Fibroblast of lung (primary cell): ENCODE measurements at regions not wholly inside any gene's neighbourhood (a gene's known extent, or its start where the extent isn't known, plus 50 kb on each side); places are given as distances from the start of the nearest gene placed in this dataset.

ENCODE experiments used
- EZH2 ChIP-seq: IDR thresholded peaks from 2 replicates; pipeline ENCODE4 v1.5.1; 2012; ENCODE audit warnings: low read length, control low read depth, mild to moderate bottlenecking; ENCODE audit errors: missing control alignments
- TF ChIP-seq, protein P1 (sequence below), 2 donors: IDR thresholded peaks in 1 of 2; conservative IDR thresholded peaks in 1 of 2; 1 replicate in 1 of 2; 2 replicates in 1 of 2; pipeline ENCODE4 v1.5.1; 2011 to 2012; ENCODE audit warnings: low read length in 2 of 2, control low read depth in 1 of 2, inconsistent platforms in 1 of 2, low read depth in 1 of 2, mild to moderate bottlenecking in 1 of 2

DNA sequence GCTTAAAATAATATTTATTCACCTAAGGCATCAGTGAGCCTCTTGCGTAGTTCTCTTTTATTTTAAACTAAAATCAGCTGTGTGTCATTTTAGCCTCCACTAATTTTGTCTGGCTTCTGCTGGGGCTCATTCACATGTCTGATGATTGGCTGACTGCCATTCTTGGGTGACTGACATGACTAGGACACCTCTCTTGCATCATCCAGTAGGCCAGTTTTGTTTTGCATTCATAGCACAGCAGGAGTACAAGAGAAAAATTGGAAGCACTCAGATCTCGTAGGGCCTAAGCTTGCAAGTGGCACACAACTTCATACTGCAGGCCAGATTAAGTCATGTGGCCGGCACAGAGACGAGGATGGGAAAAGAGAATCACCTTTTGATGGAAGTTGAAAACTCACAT lies 1226.5 kb downstream of the GALC start:
- TF ChIP-seq, protein P1, sequence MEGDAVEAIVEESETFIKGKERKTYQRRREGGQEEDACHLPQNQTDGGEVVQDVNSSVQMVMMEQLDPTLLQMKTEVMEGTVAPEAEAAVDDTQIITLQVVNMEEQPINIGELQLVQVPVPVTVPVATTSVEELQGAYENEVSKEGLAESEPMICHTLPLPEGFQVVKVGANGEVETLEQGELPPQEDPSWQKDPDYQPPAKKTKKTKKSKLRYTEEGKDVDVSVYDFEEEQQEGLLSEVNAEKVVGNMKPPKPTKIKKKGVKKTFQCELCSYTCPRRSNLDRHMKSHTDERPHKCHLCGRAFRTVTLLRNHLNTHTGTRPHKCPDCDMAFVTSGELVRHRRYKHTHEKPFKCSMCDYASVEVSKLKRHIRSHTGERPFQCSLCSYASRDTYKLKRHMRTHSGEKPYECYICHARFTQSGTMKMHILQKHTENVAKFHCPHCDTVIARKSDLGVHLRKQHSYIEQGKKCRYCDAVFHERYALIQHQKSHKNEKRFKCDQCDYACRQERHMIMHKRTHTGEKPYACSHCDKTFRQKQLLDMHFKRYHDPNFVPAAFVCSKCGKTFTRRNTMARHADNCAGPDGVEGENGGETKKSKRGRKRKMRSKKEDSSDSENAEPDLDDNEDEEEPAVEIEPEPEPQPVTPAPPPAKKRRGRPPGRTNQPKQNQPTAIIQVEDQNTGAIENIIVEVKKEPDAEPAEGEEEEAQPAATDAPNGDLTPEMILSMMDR (conservative IDR thresholded peaks at IDR 0.05 in 1 of 2, IDR thresholded peaks at IDR 0.05 in 1 of 2; ENCODE audit: low read depth in 1 of 2, low read length in 2 of 2) = no peak
- no peak for TF ChIP-seq EZH2
